ENCODE measurements at regions not wholly inside any gene's neighbourhood (a gene's known extent, or its start where the extent isn't known, plus 50 kb on each side); places are given as distances from the start of the nearest gene placed in this dataset.
"Not testable (repeated sequence)": the region's sequence is repeated elsewhere in the genome, so short reads cannot be mapped to it uniquely, and the experiment has no call there.

- not testable (repeated sequence) for DNase-seq
These were observed 119.5 kb upstream of the SEM1 start for GRCh38 chr7:96829121-96829520.

DNA sequence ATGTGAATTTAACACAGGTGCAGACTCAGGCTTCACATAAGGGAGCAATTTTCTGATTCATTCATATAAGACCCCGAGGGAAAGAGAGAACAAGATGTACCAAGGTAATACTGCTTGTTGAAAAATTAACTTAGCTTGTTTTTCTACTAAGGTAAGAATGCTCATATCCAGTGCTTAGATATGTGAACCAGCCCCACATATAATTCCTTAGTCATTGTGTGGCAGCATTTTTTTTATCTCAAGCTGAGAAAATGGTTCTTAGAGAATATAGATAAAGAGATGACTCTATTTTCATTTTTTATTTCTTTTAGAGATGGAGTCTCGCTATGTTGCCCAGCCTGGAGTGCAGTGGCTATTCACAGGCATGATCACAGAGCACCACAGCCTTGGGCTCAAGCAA, 121.8 kb upstream of the SEM1 start:
- no peak for DNase-seq

GRCh38 chr7:96832092-96832662, 122.5 kb upstream of the SEM1 start:
- DNase-seq = no peak

DNA sequence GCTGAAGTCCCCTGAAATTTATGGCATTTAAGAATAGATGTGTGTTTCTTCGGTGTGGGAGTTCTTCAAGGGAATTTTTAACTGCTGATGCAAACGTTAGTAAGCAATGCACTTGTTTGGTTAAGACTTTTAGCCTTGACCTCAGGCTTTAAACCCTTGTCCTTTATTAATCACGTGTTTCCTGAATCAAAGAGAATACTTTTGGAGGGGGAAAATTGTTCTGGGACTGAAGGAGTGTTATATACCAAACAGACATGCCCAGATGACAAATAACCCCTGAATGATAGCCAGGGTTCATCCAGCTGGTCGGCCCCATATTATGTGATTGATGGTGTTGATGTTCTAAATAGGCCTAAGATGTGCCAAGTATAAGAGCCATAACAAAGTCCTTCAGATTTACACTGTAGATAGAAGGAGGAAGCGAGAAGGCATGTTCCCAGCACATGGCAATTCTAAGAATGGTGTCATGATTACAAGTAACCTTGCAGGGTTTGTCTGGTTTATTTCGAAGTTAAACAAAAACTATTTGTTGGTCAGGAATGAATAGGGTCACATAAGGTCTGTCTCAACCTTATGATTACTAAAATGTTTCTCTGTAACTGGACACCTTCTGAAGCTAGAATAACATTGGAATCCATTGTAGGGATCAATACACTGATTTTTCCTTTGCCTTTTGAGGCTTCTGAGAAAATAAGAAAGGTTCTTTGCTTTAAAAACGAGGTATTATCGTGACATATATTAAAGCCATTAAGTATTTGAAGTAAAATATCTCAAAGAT, 124.2 kb upstream of the SEM1 start:
- no peak for DNase-seq

DNA sequence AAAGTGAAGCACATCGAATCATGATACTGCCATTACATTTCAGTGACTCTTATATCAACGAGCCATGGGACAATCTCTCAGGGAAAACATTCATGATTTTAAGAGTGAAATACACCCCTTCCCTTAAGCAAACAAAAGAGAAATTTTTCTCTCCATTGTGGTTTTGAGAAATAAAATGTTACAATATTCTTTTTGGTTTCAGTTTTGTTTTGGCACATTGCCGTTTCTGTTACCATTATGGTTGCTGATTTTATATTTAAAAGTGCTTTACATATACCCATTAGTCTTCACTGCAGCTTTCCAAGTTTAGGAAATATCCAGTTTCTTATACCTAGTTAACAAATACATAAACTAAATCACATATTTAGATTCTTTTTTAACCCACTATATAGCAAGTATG, 126.8 kb upstream of the SEM1 start:
- peak in 1 of 4 experiments; percentile 5 for DNase-seq

DNA sequence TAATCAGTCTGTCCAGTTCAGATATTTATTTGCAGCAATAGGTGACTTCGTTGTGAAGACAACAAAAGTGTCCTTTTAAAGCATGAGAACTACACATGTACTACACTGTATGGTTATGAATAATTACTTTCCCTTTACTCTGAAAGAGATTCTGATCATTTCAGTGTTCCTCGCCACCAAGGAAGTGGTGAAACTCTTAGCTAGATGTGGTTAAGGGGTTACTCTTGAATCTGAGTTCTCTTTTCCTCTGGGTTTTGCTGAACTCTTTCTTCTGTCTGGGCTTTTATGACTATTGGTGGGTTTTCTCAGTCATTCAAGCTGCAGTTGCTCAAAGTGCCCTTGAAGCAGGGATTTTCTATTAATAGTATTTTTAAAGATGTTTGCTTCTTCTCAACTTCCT, 127.9 kb upstream of the SEM1 start:
- peak; percentile 10 to 55 (median 32) for DNase-seq

DNA sequence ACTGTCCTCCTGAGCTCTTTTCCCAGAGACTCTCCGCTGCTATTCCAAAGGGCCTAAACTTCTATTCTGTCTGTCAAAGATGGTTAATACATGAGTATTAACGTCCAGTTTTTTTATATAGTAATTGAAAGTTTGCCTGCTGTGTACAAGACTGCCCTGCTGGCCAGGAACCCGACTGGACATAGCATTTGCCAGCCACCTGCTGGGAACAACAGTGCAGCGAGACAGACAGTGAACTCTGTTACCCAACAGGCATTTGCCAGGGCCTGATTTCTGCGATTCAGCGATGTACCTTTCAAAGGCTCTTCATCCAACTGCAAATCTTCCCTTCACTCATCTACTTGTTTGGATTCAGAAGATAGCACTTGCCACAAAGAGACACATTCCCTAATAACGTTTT, 128.8 kb upstream of the SEM1 start:
- no peak for DNase-seq

DNA sequence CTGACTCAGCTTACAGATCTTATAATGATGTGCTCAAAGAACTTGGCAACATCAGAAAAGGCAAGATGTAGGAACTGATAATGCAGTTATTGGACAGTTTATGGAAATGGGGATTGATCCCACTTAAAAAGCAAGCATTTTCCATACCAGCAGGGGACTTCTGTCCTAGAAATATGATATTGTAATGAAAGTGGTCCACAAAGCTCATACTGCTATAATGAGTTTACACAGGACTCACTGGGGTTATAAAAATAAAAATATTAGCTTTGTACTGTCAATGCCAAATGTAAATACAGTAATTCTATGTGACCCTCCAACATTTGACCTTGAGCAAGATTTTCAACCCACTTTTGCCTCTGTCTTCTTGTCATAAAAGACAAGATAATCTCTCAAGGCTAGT, 145.5 kb upstream of the SEM1 start:
- DNase-seq = no peak

- DNase-seq = no peak
These were observed 146.0 kb upstream of the SEM1 start for GRCh38 chr7:96855691-96856090.

- no peak for DNase-seq
These were observed 135.8 kb upstream of the DLX6 start for GRCh38 chr7:96869538-96869937.

DNA sequence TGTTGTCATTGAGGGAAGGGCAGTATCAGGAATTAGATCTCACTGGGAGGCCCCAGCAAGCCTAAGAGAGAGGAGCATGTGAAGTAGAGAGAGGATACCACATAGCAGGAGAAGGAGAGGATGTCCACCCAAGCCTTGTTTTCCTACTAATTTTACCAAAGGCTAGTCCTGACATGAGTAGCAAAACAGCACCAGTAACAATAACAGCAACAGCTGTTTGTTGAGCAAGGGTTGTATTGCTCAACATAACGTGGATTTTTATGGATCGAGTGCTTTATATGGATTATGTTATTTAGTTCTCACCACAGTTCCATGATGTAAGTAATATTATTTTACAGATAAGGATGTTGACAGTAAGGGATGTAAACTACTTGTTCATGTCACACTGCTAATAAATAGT, 135.2 kb upstream of the DLX6 start:
- DNase-seq = no peak

GRCh38 chr7:96870934-96871333, 134.4 kb upstream of the DLX6 start:
- DNase-seq = no peak

GRCh38 chr7:96887426-96887825, 117.9 kb upstream of the DLX6 start:
- DNase-seq = no peak

DNA sequence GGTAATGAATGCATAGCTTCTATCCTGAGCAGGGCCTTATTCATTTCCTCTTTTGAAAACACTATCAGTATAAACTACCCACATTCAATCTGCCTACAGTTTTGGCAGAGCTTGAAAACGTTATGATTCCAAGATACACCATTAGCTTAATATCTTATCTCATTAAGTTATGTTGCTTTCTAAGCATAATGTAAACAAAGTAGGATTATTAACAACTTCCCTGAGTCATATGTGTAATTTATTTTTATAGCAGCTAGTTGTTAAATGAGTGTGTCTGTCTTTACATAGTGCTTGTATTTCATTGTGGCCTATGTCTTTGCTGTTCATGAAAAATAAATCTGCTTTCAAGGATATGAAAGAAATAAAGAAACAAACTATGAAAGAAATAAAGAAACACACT, 106.2 kb upstream of the DLX6 start:
- DNase-seq = no peak

DNA sequence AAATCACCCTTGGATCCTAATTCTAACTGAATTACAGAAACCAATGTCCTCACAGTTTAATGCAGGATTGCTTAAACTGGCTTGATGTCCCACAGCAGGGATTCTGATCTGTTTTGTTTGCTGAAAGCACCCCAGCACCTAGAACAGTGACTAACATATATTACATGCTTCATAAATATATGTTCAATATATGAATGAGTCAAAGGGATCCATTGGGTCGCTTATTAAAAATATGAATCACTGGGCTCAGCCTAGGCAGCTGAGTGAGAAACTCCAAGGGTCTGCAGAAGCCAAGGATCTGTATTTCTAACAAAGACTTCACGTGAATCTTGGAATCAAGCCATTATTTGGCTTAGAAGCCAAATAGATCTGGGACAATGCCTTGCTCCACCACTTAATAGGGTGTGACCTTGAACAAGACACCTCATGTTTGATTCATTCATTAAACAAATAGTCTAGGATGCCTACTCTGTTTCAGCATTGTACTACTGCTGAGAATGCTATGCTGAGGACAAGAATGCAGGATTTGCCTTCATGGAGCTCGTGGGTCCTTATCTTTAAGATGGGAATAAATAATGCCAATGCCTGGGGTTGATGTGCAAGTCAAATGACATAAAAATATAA, 103.4 kb upstream of the DLX6 start:
- DNase-seq = no peak

GRCh38 chr7:96903906-96904305, 101.4 kb upstream of the DLX6 start:
- no peak for DNase-seq

DNA sequence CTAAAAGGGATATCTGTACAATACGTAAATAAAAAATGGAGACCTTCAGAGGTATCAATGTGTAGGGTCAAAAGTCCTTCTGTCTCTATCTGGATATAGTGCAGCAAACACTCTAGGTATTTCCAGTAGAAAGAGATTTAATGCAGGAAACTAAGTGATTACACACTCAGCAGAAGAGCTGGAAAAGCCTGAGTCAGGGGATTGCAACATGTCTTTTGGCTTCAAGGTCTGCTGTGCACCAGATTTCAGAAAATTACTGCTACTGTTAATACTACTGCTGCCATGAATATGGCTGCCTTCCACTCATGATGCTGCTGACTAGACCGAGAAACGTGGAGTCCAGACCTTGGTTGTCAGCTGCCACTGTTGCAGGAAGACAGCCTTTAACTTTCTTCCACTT, 94.9 kb upstream of the DLX6 start:
- DNase-seq = no peak

DNA sequence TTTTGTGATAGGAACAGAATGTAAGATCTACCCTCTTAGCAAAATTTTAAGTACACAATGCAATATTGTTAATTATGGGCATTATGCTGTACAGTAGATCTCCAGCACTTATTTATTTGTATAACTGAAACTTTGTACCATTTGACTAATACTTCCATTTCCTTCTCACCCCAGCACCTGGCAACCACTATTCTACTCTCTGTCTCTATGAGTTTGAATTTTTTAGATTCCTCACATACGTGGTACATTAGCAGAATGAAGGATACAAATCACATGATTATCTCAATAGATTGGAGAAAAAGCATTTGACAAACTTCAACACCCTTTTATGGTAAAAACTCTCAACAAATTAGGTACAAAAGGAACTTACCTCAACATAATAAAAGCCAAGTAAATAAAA, 90.3 kb upstream of the DLX6 start:
- DNase-seq = no peak

GRCh38 chr7:96920064-96920463, 85.3 kb upstream of the DLX6 start:
- DNase-seq = no peak

- no peak for DNase-seq
These were observed 84.6 kb upstream of the DLX6 start for GRCh38 chr7:96920713-96921112.

DNA sequence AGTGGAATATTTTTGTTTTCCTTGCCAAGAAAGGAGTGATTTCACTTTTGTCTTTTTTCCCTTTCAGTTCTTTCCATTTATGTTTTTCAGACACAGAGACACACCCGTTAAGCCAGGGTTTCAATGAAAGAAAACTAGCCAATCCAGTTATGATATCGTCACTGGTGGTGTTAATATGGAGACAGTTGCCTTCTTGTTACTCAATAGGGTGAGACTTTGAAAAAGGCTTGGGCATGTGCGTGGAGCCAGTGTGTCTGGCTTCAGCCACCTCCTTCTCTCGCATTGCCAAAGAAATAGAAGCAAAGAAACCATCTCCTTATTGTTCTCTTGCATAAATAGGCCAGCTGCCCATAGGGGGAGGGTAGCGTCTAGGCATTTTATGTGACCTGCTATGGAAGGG, 84.1 kb upstream of the DLX6 start:
- no peak for DNase-seq

- DNase-seq = no peak
These were observed 83.6 kb upstream of the DLX6 start for GRCh38 chr7:96921771-96922170.

- not testable (repeated sequence) for DNase-seq
These were observed 82.0 kb upstream of the DLX6 start for GRCh38 chr7:96923345-96923744.

- DNase-seq = no peak
These were observed 78.2 kb upstream of the DLX6 start for GRCh38 chr7:96927131-96927530.
